Tibial nerve (tissue), 3 donors: ENCODE measurements at regions not wholly inside any gene's neighbourhood (a gene's known extent, or its start where the extent isn't known, plus 50 kb on each side); places are given as distances from the start of the nearest gene placed in this dataset.

ENCODE experiments used
- POLR2A ChIP-seq, 2 donors: fragments of 450-650 bp; IDR thresholded peaks; one replicate each; pipeline ENCODE4 v1.6.1; 2017; ENCODE audit warnings: antibody characterized with exemption in 2 of 2, mild to moderate bottlenecking in 2 of 2, moderate library complexity in 2 of 2
- TF ChIP-seq, protein P1 (sequence below), 5 experiments: fragments of 200-600 bp in 3 of 5; fragments of 450-650 bp in 2 of 5; sonication (generic) in 3 of 5; IDR thresholded peaks; one replicate each; pipeline ENCODE4 v1.5.1; 2016 to 2019; ENCODE audit warnings: antibody characterized with exemption in 5 of 5, mild to moderate bottlenecking in 3 of 5, moderate library complexity in 2 of 5

DNA sequence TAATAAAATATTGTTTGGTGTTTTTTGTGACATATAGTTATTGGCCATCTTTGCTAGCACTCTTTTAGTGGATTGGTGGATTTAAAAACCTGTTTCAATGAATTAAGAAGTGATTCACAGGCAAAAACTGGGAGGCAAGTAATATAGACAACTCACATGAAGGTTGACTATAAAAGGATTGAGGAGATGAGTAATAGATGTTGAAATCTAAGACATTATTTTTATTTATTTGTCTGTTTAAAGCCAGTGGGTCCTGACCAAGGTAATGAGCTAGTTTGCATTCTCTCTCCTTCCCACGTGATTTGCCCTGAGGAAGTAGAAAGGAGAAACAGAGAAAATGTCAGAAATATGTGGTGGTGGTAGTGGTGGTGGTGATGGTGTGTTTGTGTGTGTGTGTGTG is 351.5 kb upstream of the ZP4 start:
- TF ChIP-seq, protein P1, sequence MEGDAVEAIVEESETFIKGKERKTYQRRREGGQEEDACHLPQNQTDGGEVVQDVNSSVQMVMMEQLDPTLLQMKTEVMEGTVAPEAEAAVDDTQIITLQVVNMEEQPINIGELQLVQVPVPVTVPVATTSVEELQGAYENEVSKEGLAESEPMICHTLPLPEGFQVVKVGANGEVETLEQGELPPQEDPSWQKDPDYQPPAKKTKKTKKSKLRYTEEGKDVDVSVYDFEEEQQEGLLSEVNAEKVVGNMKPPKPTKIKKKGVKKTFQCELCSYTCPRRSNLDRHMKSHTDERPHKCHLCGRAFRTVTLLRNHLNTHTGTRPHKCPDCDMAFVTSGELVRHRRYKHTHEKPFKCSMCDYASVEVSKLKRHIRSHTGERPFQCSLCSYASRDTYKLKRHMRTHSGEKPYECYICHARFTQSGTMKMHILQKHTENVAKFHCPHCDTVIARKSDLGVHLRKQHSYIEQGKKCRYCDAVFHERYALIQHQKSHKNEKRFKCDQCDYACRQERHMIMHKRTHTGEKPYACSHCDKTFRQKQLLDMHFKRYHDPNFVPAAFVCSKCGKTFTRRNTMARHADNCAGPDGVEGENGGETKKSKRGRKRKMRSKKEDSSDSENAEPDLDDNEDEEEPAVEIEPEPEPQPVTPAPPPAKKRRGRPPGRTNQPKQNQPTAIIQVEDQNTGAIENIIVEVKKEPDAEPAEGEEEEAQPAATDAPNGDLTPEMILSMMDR (IDR thresholded peaks at IDR 0.05): no peak
- TF ChIP-seq POLR2A (IDR thresholded peaks at IDR 0.05): no peak
